ENCODE measurements at regions not wholly inside any gene's neighbourhood (a gene's known extent, or its start where the extent isn't known, plus 50 kb on each side); places are given as distances from the start of the nearest gene placed in this dataset.

- WGBS (ENCODE audit: insufficient coverage): 84% methylated on average over 5 of the region's 5 CpGs
- Histone ChIP-seq H3K27me3 (ENCODE audit: control insufficient read depth, insufficient read depth, low read length) (no peaks in the 10 kb centered on the region), H3K9me3 (ENCODE audit: control insufficient read depth, insufficient read depth, low read length) (no peaks in the 10 kb centered on the region), H3K27ac (ENCODE audit: low read length) (no peak overlapping the region), H3K4me1 (ENCODE audit: control insufficient read depth, insufficient read depth, low read length) (no peaks in the 10 kb centered on the region), H3K36me3 (ENCODE audit: control insufficient read depth, insufficient read depth, low read length) (no peaks in the 10 kb centered on the region), H3K4me3 (ENCODE audit: low read length) (no peak overlapping the region)
- Mint-ChIP-seq H3K4me3 (no peak overlapping the region), H3K4me1 (no peaks in the 10 kb centered on the region), H3K36me3 (no peaks in the 10 kb centered on the region), H3K27ac (no peak overlapping the region), H3K27me3 (ENCODE audit: low read depth in 2 of 2) (no peaks in the 10 kb centered on the region), H3K9me3 (peaks cover 3 to 12% of the 10 kb centered on the region in 2 donors)
- intact Hi-C loops (cut with micrococcal nuclease): no loop called here
- TF ChIP-seq, protein P1, sequence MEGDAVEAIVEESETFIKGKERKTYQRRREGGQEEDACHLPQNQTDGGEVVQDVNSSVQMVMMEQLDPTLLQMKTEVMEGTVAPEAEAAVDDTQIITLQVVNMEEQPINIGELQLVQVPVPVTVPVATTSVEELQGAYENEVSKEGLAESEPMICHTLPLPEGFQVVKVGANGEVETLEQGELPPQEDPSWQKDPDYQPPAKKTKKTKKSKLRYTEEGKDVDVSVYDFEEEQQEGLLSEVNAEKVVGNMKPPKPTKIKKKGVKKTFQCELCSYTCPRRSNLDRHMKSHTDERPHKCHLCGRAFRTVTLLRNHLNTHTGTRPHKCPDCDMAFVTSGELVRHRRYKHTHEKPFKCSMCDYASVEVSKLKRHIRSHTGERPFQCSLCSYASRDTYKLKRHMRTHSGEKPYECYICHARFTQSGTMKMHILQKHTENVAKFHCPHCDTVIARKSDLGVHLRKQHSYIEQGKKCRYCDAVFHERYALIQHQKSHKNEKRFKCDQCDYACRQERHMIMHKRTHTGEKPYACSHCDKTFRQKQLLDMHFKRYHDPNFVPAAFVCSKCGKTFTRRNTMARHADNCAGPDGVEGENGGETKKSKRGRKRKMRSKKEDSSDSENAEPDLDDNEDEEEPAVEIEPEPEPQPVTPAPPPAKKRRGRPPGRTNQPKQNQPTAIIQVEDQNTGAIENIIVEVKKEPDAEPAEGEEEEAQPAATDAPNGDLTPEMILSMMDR (IDR thresholded peaks at IDR 0.05): no peak
- ATAC-seq (no peak), DNase-seq (no peak)
These were observed 475.1 kb upstream of the FZD8 start for GRCh38 chr10:36117231-36117630.

DNA sequence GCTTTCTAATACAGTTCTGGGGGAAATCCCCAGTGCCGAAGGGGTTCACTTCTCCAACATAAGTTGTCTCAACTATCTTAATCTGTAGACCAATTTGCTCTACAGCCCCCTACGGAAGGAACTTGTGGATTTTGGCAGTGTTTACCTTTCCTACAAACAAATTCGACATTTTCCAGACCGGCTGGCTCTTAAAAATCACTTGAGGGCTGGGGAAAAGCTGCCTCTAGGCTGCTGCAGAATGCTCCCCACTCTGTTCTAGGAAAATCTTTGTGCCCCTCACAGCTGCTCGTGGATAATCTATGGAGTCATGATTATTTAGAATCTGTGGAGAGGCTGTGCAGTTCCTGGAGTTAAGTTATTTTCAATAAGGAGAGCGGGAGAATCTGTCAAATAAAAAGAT, 474.6 kb upstream of the FZD8 start:
- Histone ChIP-seq H3K4me1 (ENCODE audit: control insufficient read depth, insufficient read depth, low read length) (no peaks in the 10 kb centered on the region), H3K4me3 (ENCODE audit: low read length) (no peak overlapping the region), H3K9me3 (ENCODE audit: control insufficient read depth, insufficient read depth, low read length) (no peaks in the 10 kb centered on the region), H3K27me3 (ENCODE audit: control insufficient read depth, insufficient read depth, low read length) (no peaks in the 10 kb centered on the region), H3K27ac (ENCODE audit: low read length) (no peak overlapping the region), H3K36me3 (ENCODE audit: control insufficient read depth, insufficient read depth, low read length) (no peaks in the 10 kb centered on the region)
- no peaks in the 10 kb centered on the region for H3K36me3 Mint-ChIP-seq
- TF ChIP-seq, protein P1 (IDR thresholded peaks at IDR 0.05): no peak
- 59% methylated on average over 5 of the region's 6 CpGs for WGBS (ENCODE audit: insufficient coverage)
- DNase-seq: no peak
- H3K9me3 Mint-ChIP-seq: peaks cover 5 to 14% of the 10 kb centered on the region in 2 donors
- H3K4me3 Mint-ChIP-seq: no peak overlapping the region
- H3K4me1 Mint-ChIP-seq: no peaks in the 10 kb centered on the region
- no peak for ATAC-seq
- H3K27me3 Mint-ChIP-seq (ENCODE audit: low read depth in 2 of 2): no peaks in the 10 kb centered on the region
- intact Hi-C loops (cut with micrococcal nuclease): no loop called here
- no peak overlapping the region for H3K27ac Mint-ChIP-seq

- Mint-ChIP-seq H3K4me1 (no peaks in the 10 kb centered on the region), H3K4me3 (no peak overlapping the region), H3K36me3 (no peaks in the 10 kb centered on the region), H3K27me3 (ENCODE audit: low read depth in 2 of 2) (no peaks in the 10 kb centered on the region), H3K27ac (no peak overlapping the region), H3K9me3 (peaks cover 5 to 14% of the 10 kb centered on the region in 2 donors)
- no peak for ATAC-seq
- H3K4me1 ChIP-seq (ENCODE audit: control insufficient read depth, insufficient read depth, low read length): no peaks in the 10 kb centered on the region
- TF ChIP-seq, protein P1 (IDR thresholded peaks at IDR 0.05): no peak
- intact Hi-C loops (cut with micrococcal nuclease): no loop called here
- whole genome bisulfite sequencing (ENCODE audit: insufficient coverage): 56% methylated on average over 2 of the region's 2 CpGs
- H3K4me3 ChIP-seq (ENCODE audit: low read length): no peak overlapping the region
- H3K27me3 ChIP-seq (ENCODE audit: control insufficient read depth, insufficient read depth, low read length): no peaks in the 10 kb centered on the region
- H3K27ac ChIP-seq (ENCODE audit: low read length): no peak overlapping the region
- no peak for DNase-seq
- no peaks in the 10 kb centered on the region for H3K36me3 ChIP-seq (ENCODE audit: control insufficient read depth, insufficient read depth, low read length)
- no peaks in the 10 kb centered on the region for H3K9me3 ChIP-seq (ENCODE audit: control insufficient read depth, insufficient read depth, low read length)
These were observed 473.9 kb upstream of the FZD8 start for GRCh38 chr10:36116040-36116439.

GRCh38 chr10:36115364-36115763, 473.3 kb upstream of the FZD8 start:
- ATAC-seq: no peak
- no CpG with 5 or more reads among the region's 1 CpG for WGBS (ENCODE audit: insufficient coverage)
- H3K4me3 ChIP-seq (ENCODE audit: low read length): no peak overlapping the region

More at GRCh38 chr10:36115364-36115763, 473.3 kb upstream of the FZD8 start:
- Mint-ChIP-seq H3K9me3 (peaks cover 5 to 14% of the 10 kb centered on the region in 2 donors), H3K27me3 (ENCODE audit: low read depth in 2 of 2) (no peaks in the 10 kb centered on the region), H3K36me3 (no peaks in the 10 kb centered on the region), H3K4me1 (no peaks in the 10 kb centered on the region), H3K27ac (no peak overlapping the region), H3K4me3 (no peak overlapping the region)
- no peaks in the 10 kb centered on the region for H3K27me3 ChIP-seq (ENCODE audit: control insufficient read depth, insufficient read depth, low read length)
- no peaks in the 10 kb centered on the region for H3K9me3 ChIP-seq (ENCODE audit: control insufficient read depth, insufficient read depth, low read length)
- no peak overlapping the region for H3K27ac ChIP-seq (ENCODE audit: low read length)
- TF ChIP-seq, protein P1 (IDR thresholded peaks at IDR 0.05): no peak
- H3K36me3 ChIP-seq (ENCODE audit: control insufficient read depth, insufficient read depth, low read length): no peaks in the 10 kb centered on the region
- H3K4me1 ChIP-seq (ENCODE audit: control insufficient read depth, insufficient read depth, low read length): no peaks in the 10 kb centered on the region
- DNase-seq: no peak
- intact Hi-C loops (cut with micrococcal nuclease): no loop called here

Measured in natural killer cell (primary cell).